ENCODE measurements at regions not wholly inside any gene's neighbourhood (a gene's known extent, or its start where the extent isn't known, plus 50 kb on each side); places are given as distances from the start of the nearest gene placed in this dataset.

DNA sequence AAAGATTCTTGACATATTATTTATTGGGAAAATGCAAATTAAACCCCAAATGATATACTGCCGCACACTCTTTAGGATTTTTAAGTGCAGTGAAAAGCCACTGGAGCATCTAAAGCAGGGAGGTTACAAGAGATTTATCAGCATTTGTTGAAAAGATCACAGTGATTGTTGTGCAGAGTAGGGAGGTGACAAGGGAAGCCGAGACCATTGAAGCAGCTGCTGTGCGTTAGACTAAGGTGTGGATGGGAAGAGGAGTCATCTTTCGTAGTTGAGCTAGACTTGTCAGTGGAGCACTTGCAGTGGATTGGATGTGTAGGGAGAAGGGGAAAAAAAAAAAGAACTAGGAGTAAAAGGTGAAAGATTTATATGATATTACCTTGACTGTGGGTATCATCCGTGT, 854.6 kb downstream of the NTRK3 start:
- no peaks in the 10 kb centered on the region for H3K4me1 ChIP-seq (ENCODE audit: low read length)

DNA sequence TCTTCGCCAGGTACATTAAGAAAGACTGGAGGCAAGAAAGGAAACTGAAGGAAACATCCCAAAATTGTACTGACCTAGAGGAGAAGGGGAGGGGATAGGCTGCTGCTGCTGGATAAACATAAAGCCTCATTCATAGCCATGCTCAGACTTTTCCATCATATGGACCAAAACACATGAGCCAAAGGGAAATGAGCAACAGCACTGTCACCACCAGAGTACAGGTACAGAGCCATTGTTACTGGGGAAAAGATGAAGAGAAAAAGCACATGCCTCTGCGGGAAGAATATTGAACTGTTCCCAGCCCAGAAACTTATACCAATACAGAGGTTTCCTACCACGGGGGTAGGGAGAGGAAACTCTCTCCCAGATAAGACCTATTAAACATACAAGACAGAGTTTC, 861.9 kb downstream of the NTRK3 start:
- Histone ChIP-seq H3K27ac (ENCODE audit: low read length) (no peak overlapping the region), H3K4me2 (ENCODE audit: low read length) (no peak overlapping the region), H3K79me2 (ENCODE audit: low read length) (no peaks in the 10 kb centered on the region), H3K4me1 (ENCODE audit: low read length) (no peaks in the 10 kb centered on the region), H3K4me3 (ENCODE audit: low read length) (no peak overlapping the region), H3K36me3 (replicated peaks; ENCODE audit: low read depth, low read length) (no peaks in the 10 kb centered on the region), H3K9ac (ENCODE audit: low read length) (no peak overlapping the region), H4K20me1 (ENCODE audit: insufficient read depth, low read length) (no peaks in the 10 kb centered on the region), H2AFZ (ENCODE audit: low read depth, low read length) (no peak overlapping the region), H3K27me3 (ENCODE audit: low read depth, low read length) (no peaks in the 10 kb centered on the region), H3K9me3 (ENCODE audit: insufficient read depth, low read length) (no peaks in the 10 kb centered on the region)
- TF ChIP-seq, protein P1, sequence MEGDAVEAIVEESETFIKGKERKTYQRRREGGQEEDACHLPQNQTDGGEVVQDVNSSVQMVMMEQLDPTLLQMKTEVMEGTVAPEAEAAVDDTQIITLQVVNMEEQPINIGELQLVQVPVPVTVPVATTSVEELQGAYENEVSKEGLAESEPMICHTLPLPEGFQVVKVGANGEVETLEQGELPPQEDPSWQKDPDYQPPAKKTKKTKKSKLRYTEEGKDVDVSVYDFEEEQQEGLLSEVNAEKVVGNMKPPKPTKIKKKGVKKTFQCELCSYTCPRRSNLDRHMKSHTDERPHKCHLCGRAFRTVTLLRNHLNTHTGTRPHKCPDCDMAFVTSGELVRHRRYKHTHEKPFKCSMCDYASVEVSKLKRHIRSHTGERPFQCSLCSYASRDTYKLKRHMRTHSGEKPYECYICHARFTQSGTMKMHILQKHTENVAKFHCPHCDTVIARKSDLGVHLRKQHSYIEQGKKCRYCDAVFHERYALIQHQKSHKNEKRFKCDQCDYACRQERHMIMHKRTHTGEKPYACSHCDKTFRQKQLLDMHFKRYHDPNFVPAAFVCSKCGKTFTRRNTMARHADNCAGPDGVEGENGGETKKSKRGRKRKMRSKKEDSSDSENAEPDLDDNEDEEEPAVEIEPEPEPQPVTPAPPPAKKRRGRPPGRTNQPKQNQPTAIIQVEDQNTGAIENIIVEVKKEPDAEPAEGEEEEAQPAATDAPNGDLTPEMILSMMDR (IDR thresholded peaks at IDR 0.05; ENCODE audit: low read depth, low read length): no peak
- no peak for TF ChIP-seq EZH2phosphoT487 (IDR thresholded peaks at IDR 0.05; ENCODE audit: low read depth)

More for the DNA sequence above, 854.6 kb downstream of the NTRK3 start:
- Histone ChIP-seq H3K27me3 (ENCODE audit: low read depth, low read length) (no peaks in the 10 kb centered on the region), H4K20me1 (ENCODE audit: insufficient read depth, low read length) (no peaks in the 10 kb centered on the region), H3K79me2 (ENCODE audit: low read length) (no peaks in the 10 kb centered on the region), H3K4me3 (ENCODE audit: low read length) (no peak overlapping the region), H3K36me3 (replicated peaks; ENCODE audit: low read depth, low read length) (no peaks in the 10 kb centered on the region), H3K9ac (ENCODE audit: low read length) (no peak overlapping the region), H3K9me3 (ENCODE audit: insufficient read depth, low read length) (no peaks in the 10 kb centered on the region), H3K4me2 (ENCODE audit: low read length) (no peak overlapping the region), H2AFZ (ENCODE audit: low read depth, low read length) (no peak overlapping the region), H3K27ac (ENCODE audit: low read length) (no peak overlapping the region)
- TF ChIP-seq, protein P1 (IDR thresholded peaks at IDR 0.05; ENCODE audit: low read depth, low read length): no peak
- no peak for TF ChIP-seq EZH2phosphoT487 (IDR thresholded peaks at IDR 0.05; ENCODE audit: low read depth)

DNA sequence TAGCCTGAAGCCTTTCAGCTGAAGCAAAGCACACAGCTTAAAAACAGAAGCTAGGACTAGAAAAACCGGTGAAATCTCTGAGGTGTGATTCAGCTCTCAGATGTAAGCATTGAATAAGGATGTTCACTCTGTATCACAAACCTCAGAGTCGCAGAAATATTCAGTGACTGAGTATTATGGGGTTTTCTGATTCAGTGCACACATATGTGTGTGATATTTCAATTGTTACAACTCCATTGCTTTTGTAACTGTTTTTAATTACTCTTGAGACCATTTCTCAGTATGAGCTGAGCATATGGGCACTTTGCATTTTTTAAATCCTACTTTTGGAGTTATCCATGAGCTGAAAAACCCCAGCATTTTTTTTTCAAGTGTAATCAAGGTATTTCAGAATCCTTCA, 868.8 kb downstream of the NTRK3 start:
- H3K4me2 ChIP-seq (ENCODE audit: low read length): no peak overlapping the region
- H3K9me3 ChIP-seq (ENCODE audit: insufficient read depth, low read length): no peaks in the 10 kb centered on the region
- no peaks in the 10 kb centered on the region for H3K4me1 ChIP-seq (ENCODE audit: low read length)
- H3K79me2 ChIP-seq (ENCODE audit: low read length): no peaks in the 10 kb centered on the region
- no peaks in the 10 kb centered on the region for H3K36me3 ChIP-seq (replicated peaks; ENCODE audit: low read depth, low read length)
- H3K9ac ChIP-seq (ENCODE audit: low read length): no peak overlapping the region
- no peak overlapping the region for H2AFZ ChIP-seq (ENCODE audit: low read depth, low read length)
- H4K20me1 ChIP-seq (ENCODE audit: insufficient read depth, low read length): no peaks in the 10 kb centered on the region
- no peak overlapping the region for H3K4me3 ChIP-seq (ENCODE audit: low read length)
- H3K27ac ChIP-seq (ENCODE audit: low read length): no peak overlapping the region
- TF ChIP-seq EZH2phosphoT487 (IDR thresholded peaks at IDR 0.05; ENCODE audit: low read depth): no peak
- TF ChIP-seq, protein P1 (IDR thresholded peaks at IDR 0.05; ENCODE audit: low read depth, low read length): no peak
- no peaks in the 10 kb centered on the region for H3K27me3 ChIP-seq (ENCODE audit: low read depth, low read length)

DNA sequence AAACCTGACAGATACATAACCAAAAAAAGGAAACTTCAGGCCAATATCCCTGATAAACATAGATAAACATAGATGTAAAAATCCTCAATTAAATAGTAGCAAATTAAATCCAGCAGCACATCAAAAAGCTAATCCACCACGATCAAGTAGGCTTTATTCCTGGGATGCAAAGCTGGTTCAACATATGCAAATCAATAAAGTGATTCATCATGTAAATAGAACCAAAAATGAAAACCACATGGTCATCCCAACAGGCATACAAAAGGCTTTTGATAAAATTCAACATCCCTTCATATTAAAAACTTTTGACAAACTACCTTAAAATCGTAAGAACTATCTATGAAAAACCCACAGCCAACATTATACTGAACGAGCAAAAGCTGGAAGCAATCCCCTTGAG, 882.2 kb downstream of the NTRK3 start:
- Histone ChIP-seq H2AFZ (ENCODE audit: low read depth, low read length) (no peak overlapping the region), H3K27ac (ENCODE audit: low read length) (no peak overlapping the region), H3K4me3 (ENCODE audit: low read length) (no peak overlapping the region), H3K79me2 (ENCODE audit: low read length) (no peaks in the 10 kb centered on the region), H3K9me3 (ENCODE audit: insufficient read depth, low read length) (no peaks in the 10 kb centered on the region), H3K4me1 (ENCODE audit: low read length) (no peaks in the 10 kb centered on the region), H4K20me1 (ENCODE audit: insufficient read depth, low read length) (no peaks in the 10 kb centered on the region), H3K27me3 (ENCODE audit: low read depth, low read length) (no peaks in the 10 kb centered on the region), H3K4me2 (ENCODE audit: low read length) (no peak overlapping the region), H3K9ac (ENCODE audit: low read length) (no peak overlapping the region), H3K36me3 (replicated peaks; ENCODE audit: low read depth, low read length) (no peaks in the 10 kb centered on the region)
- TF ChIP-seq, protein P1 (IDR thresholded peaks at IDR 0.05; ENCODE audit: low read depth, low read length): no peak
- TF ChIP-seq EZH2phosphoT487 (IDR thresholded peaks at IDR 0.05; ENCODE audit: low read depth): no peak
